T-helper 2 cell treated with Interferon-gamma antibody and Interleukin-4, amounts not matched to agents 100 ng/mL and 5 ng/mL, for 36 hours (primary cell): ENCODE measurements at regions not wholly inside any gene's neighbourhood (a gene's known extent, or its start where the extent isn't known, plus 50 kb on each side); places are given as distances from the start of the nearest gene placed in this dataset.
"Not testable (repeated sequence)": the region's sequence is repeated elsewhere in the genome, so short reads cannot be mapped to it uniquely, and the experiment has no call there.

Experiments
- intact Hi-C: fragments of 100-400 bp; cut with micrococcal nuclease; formaldehyde crosslinking; loops from one replicate; pipeline ENCODE4 v1.15.1; 2023

DNA sequence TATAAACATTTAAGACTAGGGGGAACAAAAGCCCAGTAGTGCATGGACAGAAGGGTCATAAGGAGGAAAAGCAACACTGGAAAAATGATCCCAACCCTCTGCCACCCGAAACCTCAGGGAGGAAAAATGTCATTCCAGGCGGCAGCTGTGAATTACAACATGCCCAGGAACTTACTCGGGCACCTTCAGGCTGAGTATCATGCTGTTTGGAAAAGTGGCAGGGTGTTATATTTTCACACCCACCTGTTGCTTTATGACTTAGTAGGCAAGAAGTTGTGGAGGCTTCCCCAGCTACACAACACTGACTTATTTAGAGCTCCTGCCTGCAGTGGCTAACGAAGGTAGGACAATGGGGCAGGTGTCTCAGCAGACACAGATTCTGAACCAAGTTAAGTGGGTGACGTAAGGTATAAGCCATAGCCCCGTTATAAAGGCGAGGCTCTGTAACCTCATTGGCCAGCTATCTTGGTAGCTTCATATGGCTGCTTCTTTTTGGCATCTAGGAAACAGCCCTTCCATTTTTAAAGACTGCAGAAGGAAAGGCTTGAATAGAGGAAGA lies 96.1 kb upstream of the IFNG-AS1 start:
- intact Hi-C loops: no loop called here

DNA sequence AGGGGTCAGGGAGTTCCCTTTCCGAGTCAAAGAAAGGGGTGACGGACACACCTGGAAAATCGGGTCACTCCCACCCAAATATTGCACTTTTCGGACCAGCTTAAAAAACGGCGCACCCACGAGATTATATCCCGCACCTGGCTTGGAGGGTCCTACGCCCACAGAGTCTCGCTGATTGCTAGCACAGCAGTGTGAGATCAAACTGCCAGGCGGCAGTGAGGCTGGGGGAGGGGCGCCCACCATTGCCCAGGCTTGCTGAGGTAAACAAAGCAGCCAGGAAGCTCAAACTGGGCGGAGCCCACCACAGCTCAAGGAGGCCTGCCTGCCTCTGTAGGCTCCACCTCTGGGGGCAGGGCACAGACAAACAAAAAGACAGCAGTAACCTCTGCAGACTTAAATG lies 88.8 kb upstream of the IFNG-AS1 start:
- intact Hi-C loops: not testable (repeated sequence)

DNA sequence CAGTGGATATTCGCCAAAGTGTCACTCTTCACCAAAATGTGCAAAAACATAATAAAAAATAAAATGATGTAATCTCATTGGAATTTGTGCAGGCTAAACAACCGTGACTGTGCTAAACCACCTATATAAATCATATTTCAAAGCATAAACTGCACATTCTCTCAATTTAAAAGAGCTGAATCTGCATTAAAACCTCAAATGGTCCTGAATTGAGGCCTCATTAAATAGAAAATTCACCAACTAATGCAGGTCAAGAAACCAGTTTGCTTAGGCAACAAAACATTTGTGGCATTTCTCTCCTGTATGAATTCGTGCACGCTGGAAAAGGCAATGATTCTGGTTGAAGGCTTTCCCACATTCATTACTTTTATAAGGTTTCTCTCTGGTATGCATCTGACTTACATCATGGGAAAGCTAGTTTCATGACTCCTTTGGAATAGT lies 80.1 kb upstream of the IFNG-AS1 start:
- intact Hi-C loops: no loop called here

DNA sequence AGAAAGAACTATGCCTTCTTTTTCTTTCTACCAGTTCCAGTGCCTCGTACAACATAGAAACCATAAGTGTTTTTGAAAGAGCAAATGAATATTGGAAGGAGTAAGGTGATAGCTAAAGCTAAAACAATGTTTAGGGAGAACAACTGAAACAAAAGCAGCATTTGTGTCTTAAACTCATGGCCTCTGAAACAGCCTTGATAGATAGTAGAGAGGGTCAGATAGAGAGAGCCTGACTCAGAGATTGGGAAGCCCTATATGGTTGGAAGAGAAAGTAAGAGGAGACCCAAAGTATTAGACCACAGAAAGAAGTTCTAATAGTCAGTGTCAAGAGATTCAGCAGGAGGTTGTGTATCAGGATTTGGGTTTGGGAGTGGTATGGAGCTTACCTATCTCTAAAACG lies 79.6 kb upstream of the IFNG-AS1 start:
- intact Hi-C loops: no loop called here

DNA sequence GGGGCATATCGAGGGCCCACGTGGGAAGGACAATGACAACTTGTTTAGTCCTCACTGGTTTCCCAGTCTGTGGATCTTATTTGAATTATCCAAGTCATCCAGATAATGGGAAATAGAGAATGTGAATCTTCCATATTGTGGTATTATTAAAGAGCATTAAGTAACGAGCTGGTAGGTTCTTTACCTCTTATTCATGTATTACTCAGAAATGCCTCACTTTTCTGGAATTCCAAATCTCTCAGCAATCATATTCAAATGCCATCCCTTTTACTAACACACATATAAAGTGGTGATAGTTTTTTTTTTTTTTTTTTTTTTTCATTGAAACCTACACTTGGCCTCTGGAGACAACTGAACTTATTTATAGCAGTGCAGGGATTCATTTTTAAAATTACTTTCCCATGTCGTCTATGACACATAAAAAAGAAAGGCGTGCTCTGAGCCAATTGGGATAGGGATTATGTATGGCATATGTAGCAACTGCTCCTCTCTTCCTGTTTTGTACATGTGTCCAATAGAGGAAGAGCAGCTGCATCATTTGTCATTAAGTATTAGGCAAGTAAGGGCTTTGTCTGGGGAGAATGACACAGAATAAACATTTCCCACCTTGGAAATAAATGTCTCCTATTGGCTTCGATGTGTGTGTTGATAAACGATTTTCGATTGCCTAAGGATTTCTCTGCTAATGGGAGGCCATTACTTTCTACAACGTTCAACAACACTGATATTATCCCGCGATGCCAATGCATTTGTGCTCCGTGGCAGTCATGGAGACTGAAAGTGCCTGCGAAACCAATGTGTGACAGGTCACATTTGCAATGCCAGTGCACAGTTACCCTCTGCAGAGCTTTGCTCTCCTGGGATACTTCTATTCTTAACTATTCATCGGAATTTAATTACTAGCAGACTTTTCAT lies 78.6 kb upstream of the IFNG-AS1 start:
- intact Hi-C loops: no loop called here

DNA sequence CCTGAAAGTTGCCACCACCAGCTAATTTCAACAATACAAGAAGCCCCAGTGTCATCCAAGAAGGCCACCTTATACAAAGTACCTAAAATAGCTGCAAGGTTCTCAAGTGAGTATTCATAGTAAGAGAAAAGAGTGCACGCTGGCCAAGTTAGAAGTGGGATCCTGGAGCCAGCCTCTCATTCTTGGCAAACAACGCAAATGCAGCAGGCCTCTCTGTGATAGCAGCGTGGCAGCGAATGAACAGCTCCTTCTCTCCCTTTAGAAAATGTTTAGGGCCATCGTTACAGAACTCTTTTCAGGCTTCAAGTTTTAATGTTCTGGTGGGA lies 78.0 kb upstream of the IFNG-AS1 start:
- intact Hi-C loops: no loop called here

DNA sequence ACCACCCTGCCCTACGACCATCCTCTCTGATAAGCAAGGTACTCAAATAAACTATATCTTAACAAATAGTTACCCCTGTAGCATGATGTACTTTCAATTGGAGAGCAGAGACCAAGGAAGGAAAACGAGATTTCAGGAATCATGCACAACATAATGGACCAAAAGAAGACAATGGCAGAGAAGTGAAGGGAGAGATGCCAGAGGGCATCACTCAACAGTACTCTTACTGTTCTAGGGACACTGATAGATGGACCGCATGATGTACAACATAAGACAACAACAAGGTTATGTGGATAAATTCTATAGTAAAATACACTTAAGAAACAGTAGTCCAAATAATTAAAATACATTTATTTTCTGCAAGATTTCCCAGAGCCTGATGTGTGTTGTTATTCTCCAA lies 77.5 kb upstream of the IFNG-AS1 start:
- intact Hi-C loops: loop anchor here (2.0 kb wide), 1 partner anchor 21 kb away; no protein-coding TSS in a partner anchor

DNA sequence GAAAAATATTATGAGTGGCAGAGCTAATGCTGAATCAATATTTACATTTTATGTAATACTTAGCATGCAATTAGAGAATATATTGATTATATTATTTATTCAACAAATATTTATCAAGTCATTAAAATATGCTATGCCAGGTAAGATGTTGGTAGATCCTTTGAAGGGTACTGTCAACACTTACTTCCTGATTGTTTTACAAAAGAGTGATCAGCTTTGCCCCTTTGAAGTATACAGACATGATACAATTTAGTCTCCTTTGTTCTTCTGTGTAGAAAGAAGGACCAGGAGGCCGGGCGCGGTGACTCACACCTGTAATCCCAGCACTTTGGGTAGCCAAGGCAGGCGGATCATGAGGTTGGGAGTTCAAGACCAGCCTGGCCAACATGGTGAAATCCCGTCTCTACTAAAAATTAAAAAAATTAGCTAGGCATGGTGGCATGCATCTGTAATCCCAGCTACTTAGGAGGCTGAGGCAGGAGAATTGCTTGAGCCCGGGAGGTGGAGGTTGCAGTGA lies 73.9 kb upstream of the IFNG-AS1 start:
- intact Hi-C loops: no loop called here

DNA sequence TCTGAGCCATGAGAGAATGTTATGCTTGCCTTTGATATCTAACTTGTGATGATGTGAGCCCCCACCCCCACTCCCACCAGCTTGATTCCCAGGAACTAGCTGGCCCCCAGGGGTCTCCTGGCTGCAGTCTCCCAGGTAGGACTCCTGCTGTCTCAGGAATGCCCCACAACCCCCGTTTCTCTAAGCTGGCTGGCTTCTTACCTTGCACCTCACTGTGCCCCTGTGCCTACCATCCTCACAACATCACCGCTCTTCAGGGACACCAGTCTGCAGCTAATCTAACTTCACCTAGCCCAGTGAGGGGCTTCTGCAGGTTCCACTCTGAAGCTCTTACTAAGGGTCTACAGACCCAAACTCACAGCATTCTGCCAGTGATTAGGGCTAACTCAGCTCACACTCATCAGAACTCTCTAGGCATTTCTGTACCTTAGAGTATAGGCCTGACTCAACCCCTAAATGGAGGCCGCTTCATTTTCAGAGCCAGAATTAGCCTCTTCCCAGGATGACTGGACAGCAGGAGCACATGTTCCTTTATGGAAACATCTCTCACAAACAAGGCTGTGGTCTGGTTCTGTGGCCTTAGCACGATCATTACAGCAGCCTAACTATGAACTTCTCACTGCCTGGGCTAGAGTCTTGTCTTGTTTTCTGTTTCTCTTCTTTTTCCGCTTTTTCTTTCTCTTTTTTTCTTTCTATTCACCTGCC lies 72.8 kb upstream of the IFNG-AS1 start:
- intact Hi-C loops: no loop called here

DNA sequence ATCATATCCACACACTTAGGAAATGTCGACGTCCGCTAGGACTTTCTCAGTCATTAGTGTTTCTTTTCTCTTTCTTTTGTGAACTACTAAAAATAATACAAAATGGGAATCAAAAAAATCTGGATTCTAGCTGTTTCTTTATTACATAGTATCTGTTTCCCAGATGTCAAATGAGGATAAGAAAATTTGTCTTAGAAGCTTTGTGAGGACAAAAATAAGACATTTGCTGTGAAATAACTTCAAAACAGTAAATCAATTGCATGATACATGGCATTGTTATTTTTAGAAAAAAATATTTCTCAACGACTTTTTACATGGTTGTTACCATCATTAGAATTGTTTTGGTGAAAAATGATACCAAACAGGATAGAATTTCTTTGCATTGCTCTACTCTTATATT lies 71.4 kb upstream of the IFNG-AS1 start:
- intact Hi-C loops: no loop called here

DNA sequence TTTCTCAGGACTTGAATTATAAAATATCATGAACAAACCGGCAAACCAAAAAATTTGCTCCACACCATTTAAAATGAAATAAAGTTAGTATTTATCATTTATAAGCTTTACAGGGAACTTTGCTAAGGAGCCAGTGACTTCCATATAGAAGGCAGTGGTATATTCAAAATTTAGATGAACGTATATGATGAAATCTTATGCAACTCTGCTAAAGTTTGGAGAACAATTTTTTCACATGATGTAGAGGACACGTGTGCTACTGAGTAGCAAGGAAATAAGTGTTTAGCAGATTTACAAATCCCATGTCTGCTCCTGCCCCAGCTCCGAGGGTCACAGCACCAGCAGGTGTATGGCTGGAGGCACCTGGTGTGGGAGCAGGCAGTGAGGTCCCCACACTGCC lies 70.8 kb upstream of the IFNG-AS1 start:
- intact Hi-C loops: no loop called here

DNA sequence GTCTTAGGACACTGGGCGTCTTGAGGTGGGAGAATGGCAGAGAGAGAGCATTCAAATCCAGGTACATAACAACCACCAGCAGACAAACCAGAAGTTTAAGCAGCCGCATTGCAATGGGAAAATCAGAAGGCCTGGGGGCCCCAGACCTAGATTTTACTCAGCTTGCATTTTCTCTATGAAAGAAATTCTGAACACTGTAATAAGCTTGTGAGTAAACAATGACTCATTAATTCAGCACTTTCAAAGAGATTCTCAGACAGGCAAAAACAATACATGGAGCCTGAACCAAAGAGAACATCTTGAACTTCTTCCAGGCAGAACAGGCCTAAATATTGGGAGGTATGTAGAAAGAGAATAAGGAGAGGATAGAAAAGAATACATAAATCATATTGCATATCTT lies 69.8 kb upstream of the IFNG-AS1 start:
- intact Hi-C loops: no loop called here

DNA sequence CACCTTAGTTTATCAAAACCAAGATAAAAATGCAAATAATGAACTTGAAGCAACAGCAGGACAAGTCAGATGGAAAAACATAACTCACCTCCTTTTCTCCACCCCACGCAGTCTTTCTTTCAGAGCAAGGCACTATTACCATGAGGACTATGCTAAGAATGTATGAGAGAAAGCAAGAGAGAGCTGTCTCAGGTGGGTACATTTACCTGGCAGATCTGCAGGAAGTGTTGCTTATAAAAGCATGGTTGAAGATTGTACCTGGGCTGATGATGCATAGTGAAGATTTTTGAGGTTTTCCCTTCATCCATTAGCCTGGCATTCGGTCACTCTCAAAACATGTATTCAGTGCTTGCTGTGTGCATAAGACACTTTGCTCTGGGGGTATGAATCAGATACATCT lies 68.8 kb upstream of the IFNG-AS1 start:
- intact Hi-C loops: no loop called here

DNA sequence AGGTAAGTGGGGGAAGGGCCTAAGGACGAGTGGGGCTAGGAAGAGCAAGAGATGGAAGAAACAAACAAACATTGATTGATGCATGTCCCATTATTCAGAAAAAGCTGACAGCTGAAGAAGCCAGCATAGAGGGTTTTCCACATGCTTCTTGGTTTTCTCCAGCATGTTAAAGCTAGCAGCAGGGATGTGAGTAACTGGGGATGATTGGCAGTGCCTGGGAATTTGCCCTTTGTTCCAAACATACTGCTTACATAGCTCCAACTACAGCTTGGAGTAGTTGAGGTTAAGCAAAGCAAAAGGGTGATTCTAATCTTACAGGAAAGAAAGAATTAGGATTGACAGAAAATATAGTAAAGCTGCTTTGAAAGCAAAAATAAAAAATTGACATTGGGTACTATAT lies 68.0 kb upstream of the IFNG-AS1 start:
- intact Hi-C loops: no loop called here

DNA sequence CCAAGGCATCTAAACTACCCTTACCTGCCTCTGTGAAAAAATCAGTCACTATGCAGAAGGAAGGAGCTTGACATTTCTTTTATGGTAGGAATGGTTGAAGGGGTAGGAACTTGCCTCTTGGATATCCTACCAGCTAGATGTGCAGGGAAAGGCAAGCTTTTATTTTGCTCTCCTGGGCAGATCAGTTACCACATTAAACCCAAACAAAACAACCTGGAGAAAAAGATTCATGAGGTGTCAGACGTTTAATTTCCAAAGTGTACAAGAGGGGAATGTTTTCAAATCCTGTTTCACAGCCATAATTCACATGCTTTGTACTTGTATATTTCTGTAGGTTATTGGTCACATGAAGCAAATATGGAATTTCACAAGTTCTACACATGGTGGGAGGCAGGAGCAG lies 67.0 kb upstream of the IFNG-AS1 start:
- intact Hi-C loops: no loop called here

DNA sequence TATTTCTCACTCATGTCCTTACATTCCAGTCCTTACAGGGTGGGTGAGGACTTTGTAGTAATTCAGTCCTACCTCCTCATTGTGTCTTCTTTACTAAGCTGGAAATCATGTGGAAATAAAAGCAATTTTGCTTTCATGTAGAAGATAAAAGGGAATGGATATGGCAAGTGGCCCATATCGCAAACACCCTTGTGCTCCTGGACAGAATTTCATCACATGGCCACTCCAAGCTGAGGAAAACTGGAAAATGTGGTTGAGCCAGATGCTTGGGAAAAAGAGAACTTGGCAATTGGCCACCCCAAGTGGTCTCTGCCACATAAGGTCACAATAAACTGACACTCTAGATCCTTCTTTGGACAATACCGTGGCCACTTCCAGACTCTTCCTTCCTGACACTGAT lies 64.2 kb upstream of the IFNG-AS1 start:
- intact Hi-C loops: no loop called here

DNA sequence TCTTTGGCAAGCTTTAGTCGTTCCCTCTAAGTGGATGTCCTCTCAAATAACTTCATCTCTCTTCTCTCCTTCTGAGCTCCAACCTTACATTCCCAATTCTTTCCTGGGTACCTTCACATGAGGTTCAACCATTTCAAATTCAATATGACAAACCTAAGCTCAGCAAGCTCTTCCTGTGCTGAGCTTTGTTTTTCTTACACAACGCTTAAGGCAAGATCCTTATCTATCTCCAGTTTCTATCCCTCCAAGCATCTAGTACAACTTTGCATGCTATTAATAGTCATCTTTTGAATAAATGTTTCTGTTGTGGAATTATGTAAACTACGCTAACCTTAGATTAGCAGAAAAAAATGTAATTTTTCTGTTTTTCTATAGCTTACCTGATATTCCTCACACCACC lies 63.7 kb upstream of the IFNG-AS1 start:
- intact Hi-C loops: no loop called here

DNA sequence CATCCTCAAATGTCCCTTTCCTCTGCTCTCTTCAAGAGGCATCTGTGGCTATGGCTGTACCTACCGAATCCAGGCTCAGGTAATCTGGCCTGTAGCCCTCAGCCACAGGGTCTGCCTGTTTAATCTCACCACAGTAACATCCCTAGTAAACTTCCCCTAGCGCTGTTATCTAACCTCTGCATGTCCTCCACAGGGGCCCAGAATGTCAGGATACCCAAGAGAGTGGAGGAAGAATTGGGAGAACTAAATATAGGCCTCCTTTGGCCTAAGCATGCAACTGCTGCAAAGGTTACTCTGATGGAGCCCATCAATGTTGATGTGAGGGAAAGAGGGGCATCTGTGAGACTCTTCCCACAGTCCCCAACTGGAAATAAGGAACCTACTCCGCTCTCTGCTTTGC lies 63.2 kb upstream of the IFNG-AS1 start:
- intact Hi-C loops: no loop called here

DNA sequence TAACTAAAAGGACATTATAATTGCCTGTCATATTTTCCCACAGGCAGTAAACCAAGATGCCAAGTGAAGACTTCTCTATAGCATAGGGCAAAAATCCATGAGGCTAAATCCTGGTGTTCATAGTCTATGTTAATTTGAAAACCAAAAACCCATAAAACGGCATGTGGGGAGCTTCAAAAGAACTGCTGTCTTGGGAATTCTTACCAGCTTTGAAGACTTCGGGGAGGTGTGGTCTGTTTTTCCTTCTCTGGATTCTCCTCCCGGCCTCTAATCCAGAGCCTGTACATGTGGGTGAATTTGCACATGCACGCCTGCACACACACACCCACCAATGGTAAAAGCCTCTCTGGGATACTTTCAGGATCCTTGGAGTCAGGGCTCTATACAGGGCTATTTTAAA lies 61.9 kb upstream of the IFNG-AS1 start:
- intact Hi-C loops: no loop called here

DNA sequence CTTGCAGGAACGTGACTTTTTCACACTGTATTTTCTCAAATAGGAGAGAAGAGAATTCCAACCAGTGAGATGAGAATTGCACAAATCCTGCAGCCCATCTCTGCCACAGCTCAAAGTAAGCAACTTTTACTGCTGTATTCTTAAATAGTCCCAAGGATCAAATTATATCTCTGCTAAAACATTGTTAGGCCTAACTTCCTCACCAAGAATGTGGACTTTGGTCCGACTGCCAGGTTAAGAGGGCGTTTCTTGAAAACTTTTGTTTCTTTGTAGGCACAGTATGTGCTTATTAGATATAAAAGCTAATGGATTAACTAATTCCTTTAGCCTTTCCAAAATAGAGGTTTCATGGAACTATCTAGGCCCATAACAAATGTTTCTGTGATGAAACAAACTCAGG lies 61.4 kb upstream of the IFNG-AS1 start:
- intact Hi-C loops: no loop called here

DNA sequence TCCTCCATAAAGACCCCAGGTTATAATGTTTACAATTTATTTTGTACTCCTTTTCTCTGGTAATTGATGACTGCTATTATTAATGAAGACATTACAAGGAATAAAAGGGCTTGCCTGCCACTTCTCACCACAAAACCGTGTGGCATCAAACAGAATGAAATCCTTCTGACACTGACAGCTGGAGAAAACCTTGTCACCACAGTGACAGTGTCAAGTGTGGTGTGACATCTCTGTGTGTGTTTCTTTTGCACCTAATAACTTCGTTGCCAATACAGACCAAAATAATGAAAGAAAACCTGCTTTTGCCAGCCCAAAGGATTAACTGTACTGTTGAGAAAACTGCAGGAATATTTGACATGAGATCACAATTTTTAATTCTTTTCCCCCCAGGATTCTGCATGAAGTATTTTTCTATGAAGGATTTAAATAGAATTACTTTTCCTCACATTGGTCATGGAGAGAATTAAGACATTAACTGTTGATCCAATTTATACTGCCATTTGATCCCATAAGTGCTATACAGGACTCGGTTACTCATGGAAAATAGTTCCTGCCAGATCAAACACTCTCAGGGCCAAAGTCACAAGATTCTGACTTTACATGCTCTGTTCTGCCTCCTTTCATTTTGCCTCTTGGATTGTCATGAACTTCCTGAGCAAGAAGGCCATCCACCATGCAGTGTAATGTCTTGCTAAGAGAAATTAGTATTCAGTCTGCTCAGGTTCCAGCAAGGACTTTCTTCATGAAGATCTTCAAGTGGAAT lies 60.4 kb upstream of the IFNG-AS1 start:
- intact Hi-C loops: no loop called here

DNA sequence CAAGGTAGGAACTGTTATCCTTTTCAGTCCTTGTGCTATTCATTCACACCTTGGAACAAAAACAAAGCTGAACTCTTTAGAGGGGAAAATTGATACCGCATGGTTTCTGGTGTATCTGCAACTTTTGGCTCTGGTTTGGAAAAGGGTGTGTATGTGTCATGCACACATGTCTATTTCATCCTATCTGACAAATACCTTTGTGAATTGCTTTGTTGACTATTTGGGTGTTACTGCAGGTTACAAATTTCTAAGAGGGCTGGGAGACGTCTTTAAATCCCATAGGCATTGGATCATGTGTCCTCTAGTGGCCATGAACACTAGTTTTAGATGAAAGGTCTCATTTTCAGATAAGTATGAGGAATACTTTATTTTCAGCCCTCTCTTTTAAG lies 59.9 kb upstream of the IFNG-AS1 start:
- intact Hi-C loops: no loop called here
